IMR-90 (cell line): ENCODE measurements at regions not wholly inside any gene's neighbourhood (a gene's known extent, or its start where the extent isn't known, plus 50 kb on each side); places are given as distances from the start of the nearest gene placed in this dataset.

Source experiments
- ATAC-seq: fragments of 200-7000 bp; cut with Tn5 transposase; 2 replicates; pipeline ENCODE4 v1.9.1; 2020; ENCODE audit warnings: low read depth, mild to moderate bottlenecking, moderate library complexity
- BruUV-seq: library from RNA; stranded (reverse); fragments of 400-500 nt; replicated peaks from 2 replicates; lab custom pipeline; 2021; lab: Mats Ljungman, UMichigan
- CTCF ChIA-PET: fragments of 300-600 bp; formaldehyde crosslinking; extraction: SDS; loops from one replicate; lab custom pipeline; 2021; ENCODE audit warnings: antibody characterized with exemption; lab: Yijun Ruan, JAX
- POLR2A ChIA-PET: fragments of 300-600 bp; sonication (Branson Sonifier 250); formaldehyde crosslinking; loops from one replicate; lab custom pipeline; 2022; ENCODE audit warnings: antibody characterized with exemption; ENCODE audit not compliant: unreplicated experiment; lab: Charles Lee
- DNase-seq: peaks from one replicate; pipeline ENCODE4 v3.0.0; 2013
- H2AFZ ChIP-seq: replicated peaks from 2 replicates; pipeline ENCODE3; 2013; ENCODE audit warnings: low read length, mild to moderate bottlenecking; ENCODE audit not compliant: poor library complexity
- H2AK5ac ChIP-seq: 2 replicates; pipeline ENCODE4 v1.6.1; 2013; ENCODE audit warnings: low read depth, low read length, inconsistent platforms
- H2AK9ac ChIP-seq: replicated peaks from 2 replicates; pipeline ENCODE3; 2013; ENCODE audit warnings: mild to moderate bottlenecking, low read depth, low read length, moderate library complexity; ENCODE audit not compliant: poor library complexity
- H2BK120ac ChIP-seq: 2 replicates; pipeline ENCODE4 v1.6.1; 2013; ENCODE audit warnings: low read depth, low read length, inconsistent platforms
- H2BK15ac ChIP-seq: 3 replicates; pipeline ENCODE4 v1.6.1; 2013; ENCODE audit warnings: low read depth, low read length, inconsistent platforms
- H2BK20ac ChIP-seq: 2 replicates; pipeline ENCODE4 v1.6.1; 2013; ENCODE audit warnings: low read depth, mild to moderate bottlenecking, inconsistent platforms, low read length, moderate library complexity
- H2BK5ac ChIP-seq: 2 replicates; pipeline ENCODE4 v1.6.1; 2013; ENCODE audit warnings: mild to moderate bottlenecking, low read depth, low read length, inconsistent platforms; ENCODE audit not compliant: poor library complexity, severe bottlenecking
- H3K14ac ChIP-seq: replicated peaks from 2 replicates; pipeline ENCODE4 v1.6.1; 2013; ENCODE audit warnings: low read depth, low read length, inconsistent platforms
- H3K18ac ChIP-seq: 2 replicates; pipeline ENCODE4 v1.6.1; 2013; ENCODE audit warnings: low read depth, low read length, control low read depth
- H3K23ac ChIP-seq: 2 replicates; pipeline ENCODE4 v1.6.1; 2013; ENCODE audit warnings: low read depth, low read length, inconsistent platforms
- H3K27ac ChIP-seq: 2 replicates; pipeline ENCODE4 v1.5.1; 2013; ENCODE audit warnings: mild to moderate bottlenecking, control low read depth, low read length; ENCODE audit not compliant: insufficient read depth
- H3K27me3 ChIP-seq: 2 replicates; pipeline ENCODE4 v1.6.1; 2013; ENCODE audit warnings: low read length; ENCODE audit not compliant: control insufficient read depth, insufficient read depth
- H3K36me3 ChIP-seq: 2 replicates; pipeline ENCODE4 v1.6.1; 2013; ENCODE audit warnings: low read length, mixed read lengths; ENCODE audit not compliant: control insufficient read depth, insufficient read depth
- H3K4ac ChIP-seq: 2 replicates; pipeline ENCODE4 v1.6.1; 2013; ENCODE audit warnings: low read depth, low read length, inconsistent platforms
- H3K4me1 ChIP-seq: 2 replicates; pipeline ENCODE4 v1.6.1; 2013; ENCODE audit warnings: low read length, mixed read lengths; ENCODE audit not compliant: control insufficient read depth, insufficient read depth
- H3K4me2 ChIP-seq: 2 replicates; pipeline ENCODE4 v1.6.1; 2013; ENCODE audit warnings: low read depth, mild to moderate bottlenecking, control low read depth, low read length, moderate library complexity
- H3K4me3 ChIP-seq: 2 replicates; pipeline ENCODE4 v1.5.1; 2013; ENCODE audit warnings: low read depth, mild to moderate bottlenecking, control low read depth, low read length, moderate library complexity; ENCODE audit not compliant: insufficient read depth
- H3K56ac ChIP-seq: 2 replicates; pipeline ENCODE4 v1.6.1; 2013; ENCODE audit warnings: low read length, inconsistent platforms; ENCODE audit not compliant: insufficient read depth; ENCODE audit errors: extremely low read depth
- H3K79me1 ChIP-seq, 2 experiments: 2 replicates each; pipeline ENCODE4 v1.6.1; 2013; ENCODE audit warnings: low read length in 2 of 2, inconsistent platforms in 1 of 2, low read depth in 1 of 2
- H3K9ac ChIP-seq: 2 replicates; pipeline ENCODE4 v1.6.1; 2013; ENCODE audit warnings: low read depth, low read length, control low read depth
- H3K9me1 ChIP-seq: 2 replicates; pipeline ENCODE4 v1.6.1; 2013; ENCODE audit warnings: low read length, inconsistent platforms; ENCODE audit not compliant: insufficient read depth
- H3K9me3 ChIP-seq: 2 replicates; pipeline ENCODE4 v1.6.1; 2013; ENCODE audit warnings: low read length; ENCODE audit not compliant: control insufficient read depth, insufficient read depth
- H4K20me1 ChIP-seq: 2 replicates; pipeline ENCODE4 v1.6.1; 2013; ENCODE audit warnings: low read length, inconsistent platforms; ENCODE audit not compliant: insufficient read depth
- H4K5ac ChIP-seq: 2 replicates; pipeline ENCODE4 v1.6.1; 2013; ENCODE audit warnings: mild to moderate bottlenecking, low read depth, low read length, control low read depth
- H4K8ac ChIP-seq, 2 experiments: 2 replicates each; pipeline ENCODE4 v1.6.1; 2013; ENCODE audit warnings: low read depth in 2 of 2, low read length in 2 of 2, control low read depth in 1 of 2, inconsistent platforms in 1 of 2
- H4K91ac ChIP-seq: 2 replicates; pipeline ENCODE4 v1.6.1; 2013; ENCODE audit warnings: low read depth, low read length, inconsistent platforms; ENCODE audit not compliant: insufficient read depth
- BHLHE40 ChIP-seq: fragments of 150-350 bp; IDR thresholded peaks from 2 replicates; pipeline ENCODE4 v1.6.1; 2016; ENCODE audit warnings: mild to moderate bottlenecking, low read depth, low read length
- CEBPB ChIP-seq: IDR thresholded peaks from 2 replicates; pipeline ENCODE4 v1.6.1; 2012; ENCODE audit warnings: low read depth, low read length, improper control_type of control experiment
- CHD1 ChIP-seq: IDR thresholded peaks from 2 replicates; pipeline ENCODE4 v1.6.1; 2012; ENCODE audit warnings: low read depth, low read length, improper control_type of control experiment
- CTCF ChIP-seq: conservative IDR thresholded peaks from 2 replicates; pipeline ENCODE4 v1.5.1; 2012; ENCODE audit warnings: mild to moderate bottlenecking, low read depth, low read length, improper control_type of control experiment
- ELK1 ChIP-seq: fragments of 150-350 bp; IDR thresholded peaks from 2 replicates; pipeline ENCODE4 v1.6.1; 2016; ENCODE audit warnings: low read depth, mild to moderate bottlenecking, low read length, moderate library complexity, borderline replicate concordance
- FOS ChIP-seq: fragments of 150-350 bp; IDR thresholded peaks from 2 replicates; pipeline ENCODE4 v1.6.1; 2016; ENCODE audit warnings: low read depth, low read length
- MAFK ChIP-seq: IDR thresholded peaks from 2 replicates; pipeline ENCODE4 v1.6.1; 2012; ENCODE audit warnings: low read depth, low read length, improper control_type of control experiment
- MAZ ChIP-seq: IDR thresholded peaks from 2 replicates; pipeline ENCODE4 v1.6.1; 2012; ENCODE audit warnings: low read depth, mild to moderate bottlenecking, low read length, improper control_type of control experiment, moderate library complexity, borderline replicate concordance
- MXI1 ChIP-seq: IDR thresholded peaks from 2 replicates; pipeline ENCODE4 v1.6.1; 2012; ENCODE audit warnings: low read depth, mild to moderate bottlenecking, low read length, moderate library complexity, borderline replicate concordance
- NFE2L2 ChIP-seq: fragments of 150-350 bp; IDR thresholded peaks from 2 replicates; pipeline ENCODE4 v1.6.1; 2016; ENCODE audit warnings: low read depth, mild to moderate bottlenecking, low read length
- POLR2A ChIP-seq: IDR thresholded peaks from 2 replicates; pipeline ENCODE4 v1.6.1; 2012; ENCODE audit warnings: mild to moderate bottlenecking, low read depth, low read length
- RAD21 ChIP-seq: IDR thresholded peaks from 2 replicates; pipeline ENCODE4 v1.6.1; 2012; ENCODE audit warnings: low read length, improper control_type of control experiment
- RCOR1 ChIP-seq: IDR thresholded peaks from 2 replicates; pipeline ENCODE4 v1.6.1; 2012; ENCODE audit warnings: mild to moderate bottlenecking, low read length, improper control_type of control experiment; ENCODE audit not compliant: insufficient replicate concordance
- RFX5 ChIP-seq: IDR thresholded peaks from 2 replicates; pipeline ENCODE4 v1.8.0; 2012; ENCODE audit warnings: low read depth, mild to moderate bottlenecking, low read length, moderate library complexity
- SMC3 ChIP-seq: fragments of 150-350 bp; IDR thresholded peaks from 2 replicates; pipeline ENCODE4 v1.6.1; 2016; ENCODE audit warnings: low read depth, mild to moderate bottlenecking, antibody characterized with exemption, low read length, moderate library complexity
- USF2 ChIP-seq: fragments of 150-350 bp; IDR thresholded peaks from 2 replicates; pipeline ENCODE4 v1.6.1; 2017; ENCODE audit warnings: mild to moderate bottlenecking, antibody characterized with exemption, low read length, low read depth
- WGBS, 2 experiments: methylation state at CpG; one replicate each; pipeline versions ENCODE4 v1.1.5 to v1.1.7; 2013; ENCODE audit warnings: missing lambda C conversion rate in 2 of 2; ENCODE audit not compliant: insufficient read length in 1 of 2; ENCODE audit errors: extremely low coverage in 2 of 2; 5-methylcytosine and 5-hydroxymethylcytosine counted together
- dilution Hi-C: fragments of 300-500 bp; cut with HindIII; formaldehyde crosslinking; loops from one replicate; pipeline ENCODE4 v1.14.3; 2018; ENCODE audit warnings: low sequenced_read_pairs; ENCODE audit not compliant: unreplicated experiment
- in situ Hi-C: fragments of 300-500 bp; cut with MboI; formaldehyde crosslinking; loops from 3 replicates; pipeline ENCODE4 v1.14.3; 2019; ENCODE audit warnings: low sequenced_read_pairs, inconsistent platforms, mixed read lengths
- intact Hi-C: fragments of 100-400 bp; cut with micrococcal nuclease; formaldehyde crosslinking; loops from 2 replicates; pipeline ENCODE4 v1.10.0; 2022

- Histone ChIP-seq H3K27me3 (no peaks in the 10 kb centered on the region), H3K27ac (no peak overlapping the region), H2BK20ac (no peak overlapping the region), H3K23ac (no peak overlapping the region), H4K20me1 (no peaks in the 10 kb centered on the region), H2BK120ac (no peak overlapping the region), H3K9ac (no peak overlapping the region), H3K36me3 (no peaks in the 10 kb centered on the region), H2AK9ac (no peak overlapping the region), H3K9me1 (no peaks in the 10 kb centered on the region), H3K14ac (no peak overlapping the region), H3K4me3 (no peak overlapping the region), H3K4me2 (no peak overlapping the region), H2BK15ac (no peak overlapping the region), H4K91ac (no peak overlapping the region), H3K79me1 (no peaks in the 10 kb centered on the region), H3K4me1 (peaks cover 13% of the 10 kb centered on the region), H4K5ac (no peak overlapping the region), H4K8ac (no peak overlapping the region), H2AFZ (no peak overlapping the region), H2AK5ac (no peak overlapping the region), H3K56ac (no peak overlapping the region), H3K18ac (no peak overlapping the region), H2BK5ac (no peak overlapping the region), H3K9me3 (no peaks in the 10 kb centered on the region), H3K4ac (no peak overlapping the region)
- WGBS, 2 experiments, result no CpG with 5 or more reads among the region's 1 CpG
- dilution Hi-C loops, result no loop called here
- intact Hi-C loops, result loop anchor here (5.0 kb wide), 1 partner anchor 606 kb away; no protein-coding TSS in a partner anchor
- in situ Hi-C loops, result no loop called here
- no TSS peak for BruUV-seq
- TF ChIP-seq MAZ (no peak), NFE2L2 (no peak), CHD1 (no peak), RAD21 (no peak), RCOR1 (no peak), POLR2A (no peak), MXI1 (no peak), BHLHE40 (no peak), RFX5 (no peak), MAFK (no peak), SMC3 (no peak), CEBPB (no peak), USF2 (no peak), FOS (no peak), ELK1 (no peak), CTCF (no peak)
- CTCF ChIA-PET, result no interaction called here
- ATAC-seq, result no peak
- no peak for DNase-seq
- POLR2A ChIA-PET, result no interaction called here
Measured at GRCh38 chr9:13716090-13716489, 436.6 kb upstream of the MPDZ start.
